Neural cell (in vitro differentiated cells): ENCODE measurements at regions not wholly inside any gene's neighbourhood (a gene's known extent, or its start where the extent isn't known, plus 50 kb on each side); places are given as distances from the start of the nearest gene placed in this dataset.

Experiments used
- RAD21 ChIP-seq: fragments of 450-650 bp; conservative IDR thresholded peaks from 2 replicates; pipeline ENCODE4 v1.6.1; 2014; ENCODE audit warnings: antibody characterized with exemption, mild to moderate bottlenecking, moderate library complexity
- TF ChIP-seq, protein P1 (sequence below): fragments of 450-650 bp; IDR thresholded peaks from 2 replicates; pipeline ENCODE4 v1.5.1; 2014; ENCODE audit warnings: antibody characterized with exemption, mild to moderate bottlenecking, moderate library complexity; ENCODE audit not compliant: poor library complexity, severe bottlenecking

DNA sequence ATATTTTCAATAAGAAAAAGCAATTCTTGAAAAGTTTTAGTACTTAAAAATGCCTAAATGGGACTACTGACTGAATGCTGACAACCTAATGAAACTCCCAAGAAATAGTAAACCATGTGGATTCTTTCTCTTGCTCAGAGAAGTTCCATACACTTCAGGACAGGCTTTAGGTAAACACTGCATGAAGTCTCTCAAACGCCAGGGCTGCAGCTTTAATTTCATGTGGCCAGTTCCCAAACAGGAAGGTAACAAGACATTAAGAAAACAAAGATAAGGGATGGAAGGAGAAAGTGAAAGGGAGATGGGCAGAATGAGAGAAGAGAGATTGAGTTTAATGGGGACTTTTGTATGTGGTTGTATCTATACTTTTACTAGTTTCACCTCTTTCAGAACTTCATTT is 734.7 kb upstream of the PKDCC start:
- TF ChIP-seq, protein P1, sequence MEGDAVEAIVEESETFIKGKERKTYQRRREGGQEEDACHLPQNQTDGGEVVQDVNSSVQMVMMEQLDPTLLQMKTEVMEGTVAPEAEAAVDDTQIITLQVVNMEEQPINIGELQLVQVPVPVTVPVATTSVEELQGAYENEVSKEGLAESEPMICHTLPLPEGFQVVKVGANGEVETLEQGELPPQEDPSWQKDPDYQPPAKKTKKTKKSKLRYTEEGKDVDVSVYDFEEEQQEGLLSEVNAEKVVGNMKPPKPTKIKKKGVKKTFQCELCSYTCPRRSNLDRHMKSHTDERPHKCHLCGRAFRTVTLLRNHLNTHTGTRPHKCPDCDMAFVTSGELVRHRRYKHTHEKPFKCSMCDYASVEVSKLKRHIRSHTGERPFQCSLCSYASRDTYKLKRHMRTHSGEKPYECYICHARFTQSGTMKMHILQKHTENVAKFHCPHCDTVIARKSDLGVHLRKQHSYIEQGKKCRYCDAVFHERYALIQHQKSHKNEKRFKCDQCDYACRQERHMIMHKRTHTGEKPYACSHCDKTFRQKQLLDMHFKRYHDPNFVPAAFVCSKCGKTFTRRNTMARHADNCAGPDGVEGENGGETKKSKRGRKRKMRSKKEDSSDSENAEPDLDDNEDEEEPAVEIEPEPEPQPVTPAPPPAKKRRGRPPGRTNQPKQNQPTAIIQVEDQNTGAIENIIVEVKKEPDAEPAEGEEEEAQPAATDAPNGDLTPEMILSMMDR, result no peak
- no peak for TF ChIP-seq RAD21
